GM19025 (cell line): ENCODE measurements at regions not wholly inside any gene's neighbourhood (a gene's known extent, or its start where the extent isn't known, plus 50 kb on each side); places are given as distances from the start of the nearest gene placed in this dataset.

ENCODE experiments used
- ATAC-seq: cut with Tn5 transposase; IDR thresholded peaks from one replicate; pipeline ENCODE4 v1.9.1; 2021; ENCODE audit warnings: mild to moderate bottlenecking, low read depth, moderate library complexity; ENCODE audit not compliant: unreplicated experiment

GRCh38 chr7:17506596-17506995 lies 208.1 kb downstream of the AHR start:
- ATAC-seq = no peak

GRCh38 chr7:17507717-17508116 lies 209.3 kb downstream of the AHR start:
- no peak for ATAC-seq

DNA sequence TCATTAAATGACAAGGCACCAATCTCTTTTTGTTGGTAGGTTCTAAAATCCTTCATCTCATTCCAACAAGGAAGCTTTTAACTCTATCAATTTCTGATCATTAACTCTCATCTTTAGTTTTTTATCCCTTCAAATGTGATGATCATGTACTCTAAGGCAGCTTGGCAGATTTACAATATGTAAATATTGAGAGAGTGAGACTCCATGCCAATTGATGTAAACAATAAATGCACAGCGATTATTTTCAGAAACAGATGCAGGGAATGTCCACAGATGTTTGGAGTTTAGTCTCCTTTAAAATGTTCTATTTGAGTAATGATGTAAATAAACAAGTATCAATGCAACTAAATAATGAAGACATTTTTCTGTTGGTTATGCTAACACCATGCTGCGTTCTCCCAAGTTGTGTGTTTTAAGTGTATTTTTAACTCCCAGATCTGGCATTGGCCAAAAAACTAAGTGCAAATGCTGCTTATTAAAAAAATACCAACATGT lies 213.8 kb downstream of the AHR start:
- ATAC-seq = no peak

GRCh38 chr7:17516771-17517170 lies 218.3 kb downstream of the AHR start:
- ATAC-seq = no peak

DNA sequence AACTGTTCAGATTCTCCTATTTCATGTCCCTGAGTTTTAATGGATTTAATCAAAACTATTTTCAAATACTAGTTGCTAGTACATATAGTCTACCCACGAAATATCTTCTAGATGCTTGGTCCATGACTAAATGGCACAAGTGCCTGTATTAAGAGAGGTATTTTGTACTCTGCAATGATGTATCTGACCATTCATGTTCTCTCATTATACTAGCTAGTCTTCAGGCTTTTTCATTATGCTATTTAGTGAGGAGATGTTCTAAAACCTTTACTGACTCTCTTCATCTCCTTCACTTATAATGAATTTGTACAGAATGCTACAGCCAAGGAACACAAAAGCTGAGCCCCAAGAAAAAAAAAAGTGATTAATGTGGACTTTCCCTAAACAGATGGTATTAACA lies 222.5 kb downstream of the AHR start:
- ATAC-seq = no peak

DNA sequence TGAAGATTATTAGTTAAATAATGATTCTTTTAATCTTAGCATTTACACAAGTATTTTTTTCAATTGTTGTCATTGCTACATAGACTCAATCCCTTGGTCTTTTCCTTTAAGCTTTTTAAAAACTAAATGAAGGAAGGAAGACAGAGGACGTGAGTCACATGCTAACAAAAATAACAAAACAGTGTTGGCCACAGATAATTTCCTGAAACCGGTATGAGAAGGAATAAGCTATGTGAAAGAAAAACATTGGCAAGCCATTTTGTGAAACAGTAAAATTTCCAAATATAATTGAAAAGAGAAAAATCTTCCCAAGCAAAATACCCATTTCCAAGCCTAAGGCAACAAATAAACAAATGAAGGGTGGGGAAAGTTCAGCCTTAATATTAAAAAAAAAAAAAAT lies 223.0 kb downstream of the AHR start:
- no peak for ATAC-seq

DNA sequence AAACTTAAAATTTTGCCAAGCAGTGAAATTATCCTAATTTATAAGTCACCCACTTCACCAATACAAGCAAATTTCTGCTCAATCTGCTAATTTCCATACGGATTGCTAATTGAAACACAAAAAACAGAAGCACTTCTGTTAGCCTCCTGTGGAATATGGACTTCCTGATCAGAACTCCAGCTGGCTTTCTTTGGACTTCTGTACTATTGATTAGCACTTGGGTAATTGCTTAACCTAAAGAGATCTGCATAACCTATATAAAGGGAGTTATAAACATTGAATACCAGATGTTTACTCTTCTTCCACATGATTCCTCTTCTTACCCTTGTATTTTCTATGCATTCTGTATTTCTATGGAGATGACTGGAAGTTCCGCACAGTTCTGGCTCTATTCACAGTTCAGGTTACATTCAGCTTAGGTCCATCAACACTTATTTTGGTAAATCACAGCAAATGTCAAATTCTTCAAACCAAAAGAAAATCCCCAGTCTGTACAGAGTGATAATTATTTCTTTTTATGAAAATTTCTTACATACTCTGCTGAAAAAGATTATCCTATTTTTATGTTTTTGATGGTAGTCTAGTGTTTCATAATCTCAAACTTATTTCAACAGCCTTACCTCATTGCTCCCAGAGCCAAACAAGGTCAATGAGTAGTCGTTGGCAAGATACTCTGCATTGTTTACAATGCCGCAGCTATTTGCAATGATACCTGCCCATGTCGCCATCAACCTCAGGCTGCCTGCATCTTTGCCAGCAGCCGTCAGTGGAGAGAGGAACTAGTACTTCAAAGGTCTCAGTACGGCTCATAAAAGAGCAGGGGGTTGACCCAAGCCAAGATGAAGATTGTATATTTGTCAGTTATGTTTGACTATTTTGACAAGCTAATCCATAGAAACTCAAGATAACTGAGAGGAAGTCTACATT lies 225.6 kb downstream of the AHR start:
- no peak for ATAC-seq

- ATAC-seq = no peak
Measured at GRCh38 chr7:17524746-17525145, 226.3 kb downstream of the AHR start.

GRCh38 chr7:17526621-17527020 lies 228.2 kb downstream of the AHR start:
- ATAC-seq = no peak

GRCh38 chr7:17528636-17529035 lies 230.2 kb downstream of the AHR start:
- ATAC-seq = no peak

GRCh38 chr7:17530244-17530643 lies 231.8 kb downstream of the AHR start:
- ATAC-seq = no peak

- peak; percentile 72 for ATAC-seq
Measured at GRCh38 chr7:17530741-17531421, 232.4 kb downstream of the AHR start.

- ATAC-seq = no peak
Measured at GRCh38 chr7:17532861-17533404, 234.5 kb downstream of the AHR start.

DNA sequence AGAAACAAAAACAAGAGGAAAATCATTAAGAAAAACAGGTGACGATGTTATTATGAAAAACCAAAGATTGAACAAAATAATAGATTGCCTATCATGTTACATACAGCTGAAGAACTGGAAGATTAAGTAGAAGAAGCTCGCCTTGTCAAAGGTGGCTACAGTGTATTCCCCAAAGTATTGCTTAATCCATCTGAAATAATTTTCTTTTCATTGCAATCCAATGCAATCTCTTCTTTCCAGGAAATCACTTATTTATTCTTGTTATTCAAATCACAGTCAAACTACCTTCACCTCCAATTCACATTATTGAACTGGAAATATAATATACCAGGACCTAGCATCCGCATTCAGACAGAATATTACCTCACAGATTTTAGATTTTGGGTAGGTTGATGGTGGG lies 235.9 kb downstream of the AHR start:
- ATAC-seq = no peak

DNA sequence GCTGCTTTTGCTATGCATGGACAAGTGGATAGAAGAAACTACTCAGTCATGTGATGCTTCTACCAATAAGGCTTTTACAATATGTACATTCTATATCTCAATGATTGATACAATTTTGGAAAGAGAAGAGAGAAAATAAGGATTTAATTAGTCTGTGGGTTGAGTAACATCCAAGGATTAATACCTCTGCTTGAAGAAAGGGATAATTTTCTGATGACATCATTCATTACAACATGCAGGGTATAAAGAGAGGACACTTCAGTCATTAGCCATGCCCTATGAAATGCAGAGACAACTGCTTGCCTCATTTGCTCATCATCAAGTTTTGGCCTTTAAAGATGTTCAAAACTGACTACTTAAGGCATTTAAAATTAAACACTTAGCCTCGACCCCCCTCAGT lies 237.3 kb downstream of the AHR start:
- ATAC-seq = no peak

DNA sequence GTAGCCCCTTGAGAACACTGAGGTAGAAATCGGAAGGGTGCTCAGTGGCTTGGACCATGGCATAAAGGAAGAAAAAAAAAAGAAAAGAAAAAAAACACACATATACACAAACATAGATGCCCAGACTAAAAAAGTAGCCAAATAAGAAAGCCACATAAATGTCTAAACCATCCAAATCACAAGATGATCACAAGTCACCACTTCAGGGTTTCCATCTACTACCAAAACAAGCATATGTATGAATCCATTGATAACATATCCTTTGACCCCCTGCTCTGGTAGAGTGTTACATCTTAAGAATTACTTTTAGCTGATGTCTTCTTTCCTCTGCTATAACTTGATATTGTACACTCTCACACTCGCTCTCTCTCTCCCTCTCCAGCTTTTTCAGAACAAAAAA lies 245.9 kb downstream of the AHR start:
- ATAC-seq = no peak

DNA sequence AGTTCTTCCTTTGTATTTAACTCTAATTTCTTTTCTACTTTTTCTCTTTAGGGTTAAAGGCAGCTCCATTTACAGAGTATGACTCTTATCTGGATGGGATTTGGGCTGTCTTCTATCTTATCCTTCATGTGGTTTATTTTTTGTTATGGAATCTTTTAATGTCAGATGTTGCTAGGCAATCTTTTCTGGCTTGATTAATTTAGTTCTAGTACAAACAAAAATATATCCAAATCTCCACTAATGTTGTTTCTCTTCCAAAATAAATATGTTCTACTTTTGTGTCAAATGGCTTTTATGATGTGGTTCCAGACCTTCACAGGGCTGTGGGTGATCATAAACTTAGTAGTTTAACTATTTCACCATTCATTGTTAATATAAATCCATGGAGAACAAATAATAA lies 246.9 kb downstream of the AHR start:
- ATAC-seq = no peak

- no peak for ATAC-seq
Measured at GRCh38 chr7:17546189-17546588, 247.7 kb downstream of the AHR start.

DNA sequence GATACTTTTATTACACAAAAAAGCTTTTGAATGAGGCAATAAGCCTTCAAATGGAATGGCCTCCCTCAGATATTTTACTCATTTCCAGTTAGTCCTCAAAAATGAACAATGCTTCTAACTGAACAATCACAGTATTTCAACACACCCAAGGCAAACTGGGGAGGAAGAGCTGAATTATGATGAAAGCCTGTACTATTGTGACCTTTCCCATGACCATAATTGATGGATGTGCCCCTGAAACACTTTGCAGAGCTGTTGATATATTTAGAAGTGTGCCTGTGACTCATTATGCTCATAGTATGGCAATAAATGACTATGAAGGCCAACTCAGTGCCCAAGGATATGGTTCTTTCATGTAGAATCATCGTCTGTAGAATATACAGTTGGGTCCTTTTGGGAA lies 248.1 kb downstream of the AHR start:
- ATAC-seq = no peak

DNA sequence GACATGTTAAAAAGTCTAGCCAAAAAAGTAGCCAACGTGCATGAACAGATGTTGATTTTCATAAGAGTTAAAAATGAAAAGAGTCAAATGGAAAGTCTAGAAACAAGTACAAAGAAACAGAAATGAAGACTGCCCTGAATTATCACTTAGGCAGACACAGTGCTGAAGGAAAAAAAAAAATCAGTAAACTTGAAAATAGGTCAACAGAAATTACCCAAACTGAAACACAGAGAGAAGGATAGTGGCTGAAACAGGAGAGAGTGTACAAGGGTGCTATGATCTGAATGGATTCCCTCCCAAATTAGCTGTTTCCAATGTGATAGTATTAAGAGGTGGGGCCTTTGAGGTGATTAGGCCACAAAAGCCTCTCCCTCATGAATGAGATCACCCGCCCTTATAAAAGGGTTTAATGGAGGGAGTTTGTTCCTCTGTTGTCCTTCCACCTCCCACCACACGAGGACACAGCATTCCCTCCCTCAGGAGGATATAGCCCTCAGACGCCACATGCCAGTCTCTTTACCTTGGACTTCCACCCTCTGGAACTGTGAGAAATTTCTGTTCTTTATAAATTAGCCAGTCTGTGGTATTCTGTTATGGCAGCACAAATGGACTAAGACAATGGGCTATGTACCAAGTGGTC lies 249.7 kb downstream of the AHR start:
- no peak for ATAC-seq

- no peak for ATAC-seq
Measured at GRCh38 chr7:17549406-17549805, 251.0 kb downstream of the AHR start.
